PC-9 (cell line): ENCODE measurements at regions not wholly inside any gene's neighbourhood (a gene's known extent, or its start where the extent isn't known, plus 50 kb on each side); places are given as distances from the start of the nearest gene placed in this dataset.
"Not testable (repeated sequence)": the region's sequence is repeated elsewhere in the genome, so short reads cannot be mapped to it uniquely, and the experiment has no call there.

Source experiments
- BruUV-seq: library from RNA; stranded (reverse); fragments of 400-500 nt; replicated peaks from 2 replicates; lab custom pipeline; 2021; lab: Mats Ljungman, UMichigan
- CTCF ChIA-PET: fragments of 300-600 bp; sonication (Branson Sonifier 250); formaldehyde crosslinking; loops from one replicate; lab custom pipeline; 2022; ENCODE audit warnings: antibody characterized with exemption; lab: Charles Lee
- POLR2A ChIA-PET: fragments of 300-600 bp; sonication (Branson Sonifier 250); formaldehyde crosslinking; loops from one replicate; lab custom pipeline; 2022; ENCODE audit warnings: antibody characterized with exemption; ENCODE audit not compliant: unreplicated experiment; lab: Charles Lee
- DNase-seq, 2 experiments: peaks; one replicate each; pipeline versions ENCODE4 v3.0.0 to v3.0.0-alpha.2; 2015 to 2022; ENCODE audit warnings: mixed read lengths in 1 of 2
- H2AFZ ChIP-seq: fragments of 200-600 bp; sonication (generic); 2 replicates; pipeline ENCODE4 v1.8.1; 2017; ENCODE audit warnings: antibody characterized with exemption
- H3F3A ChIP-seq: fragments of 200-600 bp; sonication (generic); 2 replicates; pipeline ENCODE4 v1.8.1; 2017; ENCODE audit warnings: antibody characterized with exemption, mild to moderate bottlenecking, low read depth; ENCODE audit not compliant: insufficient read depth
- H3K27ac ChIP-seq: fragments of 200-600 bp; sonication (generic); 2 replicates; pipeline ENCODE4 v1.6.1; 2016; ENCODE audit warnings: mixed run types
- H3K27me3 ChIP-seq: fragments of 200-600 bp; sonication (generic); 2 replicates; pipeline ENCODE4 v1.6.1; 2016; ENCODE audit warnings: low read depth, mixed run types; ENCODE audit not compliant: insufficient read depth
- H3K36me3 ChIP-seq: fragments of 200-600 bp; sonication (generic); 2 replicates; pipeline ENCODE4 v1.6.1; 2016; ENCODE audit warnings: low read depth, mixed run types
- H3K4me1 ChIP-seq: fragments of 200-600 bp; sonication (generic); replicated peaks from 2 replicates; pipeline ENCODE4 v1.6.1; 2016; ENCODE audit warnings: mixed run types; ENCODE audit not compliant: insufficient read depth
- H3K4me2 ChIP-seq: fragments of 200-600 bp; sonication (generic); 2 replicates; pipeline ENCODE4 v1.6.1; 2017; ENCODE audit warnings: mixed run types
- H3K4me3 ChIP-seq: fragments of 200-600 bp; sonication (generic); 2 replicates; pipeline ENCODE4 v1.6.1; 2016; ENCODE audit warnings: mixed run types
- H3K79me2 ChIP-seq: fragments of 200-600 bp; sonication (generic); 2 replicates; pipeline ENCODE4 v1.6.1; 2017; ENCODE audit warnings: low read depth, mixed run types
- H3K9me2 ChIP-seq: fragments of 200-600 bp; sonication (generic); 2 replicates; pipeline ENCODE4 v1.8.1; 2017; ENCODE audit warnings: mild to moderate bottlenecking; ENCODE audit not compliant: insufficient read depth
- H3K9me3 ChIP-seq: fragments of 200-600 bp; sonication (generic); 2 replicates; pipeline ENCODE4 v1.8.1; 2016; ENCODE audit warnings: low read depth; ENCODE audit not compliant: insufficient read depth
- H4K20me1 ChIP-seq: fragments of 200-600 bp; sonication (generic); 2 replicates; pipeline ENCODE4 v1.8.1; 2017; ENCODE audit not compliant: insufficient read depth
- CTCF ChIP-seq: fragments of 200-600 bp; sonication (generic); conservative IDR thresholded peaks from 2 replicates; pipeline ENCODE4 v1.6.1; 2017; ENCODE audit warnings: mixed run types, antibody characterized with exemption, mild to moderate bottlenecking, moderate library complexity
- EZH2 ChIP-seq: fragments of 200-600 bp; sonication (generic); IDR thresholded peaks from 2 replicates; pipeline ENCODE4 v1.8.0; 2017; ENCODE audit warnings: antibody characterized with exemption, low read depth
- intact Hi-C: fragments of 100-400 bp; cut with micrococcal nuclease; formaldehyde crosslinking; loops from one replicate; pipeline ENCODE4 v1.10.0; 2022; ENCODE audit not compliant: unreplicated experiment

- Histone ChIP-seq H3K4me1 (no peaks in the 10 kb centered on the region), H3K79me2 (no peaks in the 10 kb centered on the region), H3K36me3 (no peaks in the 10 kb centered on the region), H3K4me3 (no peak overlapping the region), H4K20me1 (no peaks in the 10 kb centered on the region), H3K27me3 (no peaks in the 10 kb centered on the region), H3K9me3 (no peaks in the 10 kb centered on the region), H3K9me2 (no peaks in the 10 kb centered on the region), H3F3A (no peaks in the 10 kb centered on the region), H3K27ac (no peak overlapping the region), H2AFZ (no peak overlapping the region), H3K4me2 (no peak overlapping the region)
- intact Hi-C loops, result no loop called here
- POLR2A ChIA-PET, result no interaction called here
- TF ChIP-seq EZH2, result no peak
- TF ChIP-seq CTCF, result no peak
- CTCF ChIA-PET, result no interaction called here
- DNase-seq, result no peak
- BruUV-seq, result no TSS peak
These were observed 436.0 kb upstream of the NR5A2 start for GRCh38 chr1:199591468-199591867.

- Histone ChIP-seq H3K9me2 (no peaks in the 10 kb centered on the region), H3K4me1 (no peaks in the 10 kb centered on the region), H3K27ac (no peak overlapping the region), H3K36me3 (no peaks in the 10 kb centered on the region), H3K27me3 (no peaks in the 10 kb centered on the region), H3K4me3 (no peak overlapping the region), H3F3A (no peaks in the 10 kb centered on the region), H3K9me3 (no peaks in the 10 kb centered on the region), H2AFZ (no peak overlapping the region; the same call in 1 of the 2 replicates), H3K4me2 (no peak overlapping the region), H4K20me1 (no peaks in the 10 kb centered on the region), H3K79me2 (no peaks in the 10 kb centered on the region)
- TF ChIP-seq EZH2, result no peak
- TF ChIP-seq CTCF, result no peak
- no TSS peak for BruUV-seq
- DNase-seq, result no peak
- ChIA-PET CTCF (no interaction called here), POLR2A (no interaction called here)
- intact Hi-C loops, result no loop called here
These were observed 434.0 kb upstream of the NR5A2 start for GRCh38 chr1:199593475-199593874.

- H3K27ac ChIP-seq, H3K4me2 ChIP-seq, H3K4me1 ChIP-seq, BruUV-seq, H3K4me3 ChIP-seq, DNase-seq, H2AFZ ChIP-seq, H3K36me3 ChIP-seq, H3K27me3 ChIP-seq, CTCF ChIA-PET, H3F3A ChIP-seq, H3K9me2 ChIP-seq, intact Hi-C loops, H4K20me1 ChIP-seq, H3K9me3 ChIP-seq, POLR2A ChIA-PET, H3K79me2 ChIP-seq: not testable (repeated sequence)
These were observed 431.1 kb upstream of the NR5A2 start for GRCh38 chr1:199596448-199596847.

GRCh38 chr1:199597152-199597551 lies 430.4 kb upstream of the NR5A2 start:
- intact Hi-C loops, result no loop called here
- H3K4me3 ChIP-seq, result no peak overlapping the region
- no peak overlapping the region for H2AFZ ChIP-seq
- no peak overlapping the region for H3K4me2 ChIP-seq
- H3K4me1 ChIP-seq, result no peaks in the 10 kb centered on the region
- ChIA-PET POLR2A (no interaction called here), CTCF (no interaction called here)
- no TSS peak for BruUV-seq
- no peaks in the 10 kb centered on the region for H4K20me1 ChIP-seq
- no peaks in the 10 kb centered on the region for H3F3A ChIP-seq
- no peaks in the 10 kb centered on the region for H3K36me3 ChIP-seq
- DNase-seq, result no peak
- TF ChIP-seq CTCF, result no peak
- TF ChIP-seq EZH2, result no peak
- H3K27ac ChIP-seq, result no peak overlapping the region
- H3K9me3 ChIP-seq, result no peaks in the 10 kb centered on the region
- no peaks in the 10 kb centered on the region for H3K9me2 ChIP-seq
- no peaks in the 10 kb centered on the region for H3K27me3 ChIP-seq
- no peaks in the 10 kb centered on the region for H3K79me2 ChIP-seq
